ENCODE measurements at regions not wholly inside any gene's neighbourhood (a gene's known extent, or its start where the extent isn't known, plus 50 kb on each side); places are given as distances from the start of the nearest gene placed in this dataset.

DNA sequence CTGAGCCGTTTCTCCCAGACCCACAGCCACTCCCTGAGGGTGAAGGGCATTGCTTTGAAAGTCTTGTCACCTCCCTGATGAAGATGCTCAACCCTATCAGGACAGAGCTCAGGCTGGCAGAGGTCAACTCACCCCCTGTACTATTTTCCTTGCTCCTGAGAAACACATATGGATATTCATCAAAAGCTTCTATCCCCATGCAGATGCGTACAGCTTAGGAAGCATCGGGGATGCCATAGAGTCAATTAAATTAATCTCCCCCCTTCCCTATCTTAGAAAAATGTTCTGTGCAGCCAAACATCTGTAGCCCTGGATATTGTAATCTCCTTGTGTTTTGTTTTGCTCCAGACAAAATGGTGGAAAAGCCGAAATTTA, 67.2 kb downstream of the EMX2 start:
- TF ChIP-seq, protein P1, sequence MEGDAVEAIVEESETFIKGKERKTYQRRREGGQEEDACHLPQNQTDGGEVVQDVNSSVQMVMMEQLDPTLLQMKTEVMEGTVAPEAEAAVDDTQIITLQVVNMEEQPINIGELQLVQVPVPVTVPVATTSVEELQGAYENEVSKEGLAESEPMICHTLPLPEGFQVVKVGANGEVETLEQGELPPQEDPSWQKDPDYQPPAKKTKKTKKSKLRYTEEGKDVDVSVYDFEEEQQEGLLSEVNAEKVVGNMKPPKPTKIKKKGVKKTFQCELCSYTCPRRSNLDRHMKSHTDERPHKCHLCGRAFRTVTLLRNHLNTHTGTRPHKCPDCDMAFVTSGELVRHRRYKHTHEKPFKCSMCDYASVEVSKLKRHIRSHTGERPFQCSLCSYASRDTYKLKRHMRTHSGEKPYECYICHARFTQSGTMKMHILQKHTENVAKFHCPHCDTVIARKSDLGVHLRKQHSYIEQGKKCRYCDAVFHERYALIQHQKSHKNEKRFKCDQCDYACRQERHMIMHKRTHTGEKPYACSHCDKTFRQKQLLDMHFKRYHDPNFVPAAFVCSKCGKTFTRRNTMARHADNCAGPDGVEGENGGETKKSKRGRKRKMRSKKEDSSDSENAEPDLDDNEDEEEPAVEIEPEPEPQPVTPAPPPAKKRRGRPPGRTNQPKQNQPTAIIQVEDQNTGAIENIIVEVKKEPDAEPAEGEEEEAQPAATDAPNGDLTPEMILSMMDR (IDR thresholded peaks at IDR 0.05): no peak
- TF ChIP-seq POLR2A (IDR thresholded peaks at IDR 0.05): no peak

Data from testis (tissue), 2 donors.